DMS53 (cell line): ENCODE measurements at regions not wholly inside any gene's neighbourhood (a gene's known extent, or its start where the extent isn't known, plus 50 kb on each side); places are given as distances from the start of the nearest gene placed in this dataset.
A peak's percentile ranks its signal among the peaks of the same experiment; 100 is the strongest.
"Not testable (repeated sequence)": the region's sequence is repeated elsewhere in the genome, so short reads cannot be mapped to it uniquely, and the experiment has no call there.

Experiments
- DNase-seq: peaks from one replicate; lab custom pipeline; 2025; lab: John Stamatoyannopoulos, UW

- no peak for DNase-seq
Observed at GRCh38 chr7:12004581-12004980, 172.6 kb upstream of the THSD7A start.

GRCh38 chr7:12007576-12007975 lies 175.6 kb upstream of the THSD7A start:
- DNase-seq, result no peak

DNA sequence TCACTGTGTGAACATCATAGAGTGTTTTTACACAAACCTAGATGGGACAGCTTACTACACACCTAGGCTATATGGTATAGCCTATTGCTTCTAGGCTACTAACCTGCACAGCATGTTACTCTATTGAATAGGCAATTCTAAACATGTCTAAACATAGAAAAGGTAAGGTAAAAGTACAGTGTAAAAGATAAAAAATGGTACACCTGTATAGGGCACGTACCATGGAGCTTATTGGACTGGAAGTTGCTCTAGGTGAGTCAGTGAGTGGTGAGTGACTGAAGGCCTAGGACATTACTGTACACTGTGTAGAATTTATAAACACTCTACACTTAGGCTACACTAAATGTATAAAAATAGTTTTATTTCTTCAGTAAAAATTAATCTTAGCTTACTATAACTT lies 182.0 kb upstream of the THSD7A start:
- no peak for DNase-seq

DNA sequence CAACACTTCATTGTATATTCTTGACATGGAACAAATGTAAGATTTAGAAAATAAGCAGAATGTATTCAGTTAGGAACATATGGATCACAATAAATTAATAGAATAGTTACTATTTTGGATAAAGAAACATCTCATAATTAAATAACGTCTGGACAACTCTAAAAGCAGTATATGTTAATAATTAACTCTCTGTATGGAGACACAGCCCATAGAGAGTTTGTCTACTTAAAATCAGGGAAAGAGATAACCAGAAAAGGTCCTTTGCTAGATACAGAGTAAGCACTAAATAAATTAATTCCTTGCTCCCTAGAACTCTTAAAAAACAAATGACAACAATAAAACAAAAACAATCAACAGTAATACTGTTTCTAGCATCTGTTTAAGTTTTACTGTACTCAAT lies 184.4 kb upstream of the THSD7A start:
- DNase-seq, result peak; percentile 45

GRCh38 chr7:12017046-12017445 lies 185.0 kb upstream of the THSD7A start:
- DNase-seq, result no peak

DNA sequence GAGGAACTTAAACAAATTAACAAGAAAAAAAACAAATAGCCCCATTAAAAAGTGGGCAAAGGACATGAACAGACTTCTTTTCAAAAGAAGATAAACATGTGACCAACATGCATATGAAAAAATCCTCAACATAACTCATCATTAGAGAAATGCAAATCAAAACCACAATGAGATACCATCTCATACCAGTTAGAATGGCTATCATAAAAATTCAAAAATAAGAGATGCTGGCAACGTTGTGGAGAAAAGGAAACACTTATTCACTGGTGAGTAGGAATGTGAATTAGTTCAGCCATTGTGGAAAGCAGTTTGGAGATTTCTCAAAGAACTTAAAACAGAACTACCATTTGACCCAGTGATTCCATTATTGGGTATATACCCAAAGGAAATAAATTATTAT lies 189.1 kb upstream of the TMEM106B start:
- not testable (repeated sequence) for DNase-seq

DNA sequence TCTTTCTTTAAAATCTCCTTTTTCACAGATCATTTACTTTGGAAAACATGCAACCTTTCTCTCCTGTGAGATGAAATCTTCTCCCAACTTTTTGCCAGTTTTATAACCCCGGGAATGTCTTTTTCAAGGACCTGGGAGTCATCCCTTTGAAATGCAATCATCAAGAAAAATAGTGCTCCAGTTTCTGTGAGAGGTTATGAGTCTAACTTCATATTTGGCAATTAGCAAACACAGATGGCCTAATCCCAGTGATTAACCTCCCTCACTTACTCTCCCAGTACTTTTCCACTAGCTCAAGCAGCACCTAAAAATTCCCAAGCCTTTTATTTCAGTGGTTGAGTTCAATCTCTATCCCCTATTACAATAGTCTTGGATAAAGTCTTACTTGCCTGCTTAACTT lies 185.8 kb upstream of the TMEM106B start:
- no peak for DNase-seq

GRCh38 chr7:12028508-12028907 lies 182.6 kb upstream of the TMEM106B start:
- no peak for DNase-seq

DNA sequence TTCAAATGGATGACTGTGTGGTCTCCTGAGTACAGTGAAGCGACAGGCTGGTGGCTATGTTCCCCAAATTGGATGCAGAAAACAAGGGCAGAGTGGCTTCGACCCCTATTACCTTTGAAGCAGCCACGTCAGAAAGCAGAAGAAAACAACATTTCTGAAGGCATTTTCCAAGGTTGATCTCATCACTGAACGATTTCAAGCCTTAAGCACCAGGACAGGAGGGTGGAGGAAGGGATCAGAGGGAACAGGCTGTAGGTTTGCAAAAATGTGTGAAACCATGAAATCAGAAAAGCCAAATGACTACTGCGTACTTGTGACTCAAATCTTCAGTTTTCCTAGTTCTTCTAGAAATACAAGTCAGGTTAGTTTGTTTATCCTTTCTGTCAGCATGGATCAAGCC lies 181.0 kb upstream of the TMEM106B start:
- DNase-seq, result no peak

DNA sequence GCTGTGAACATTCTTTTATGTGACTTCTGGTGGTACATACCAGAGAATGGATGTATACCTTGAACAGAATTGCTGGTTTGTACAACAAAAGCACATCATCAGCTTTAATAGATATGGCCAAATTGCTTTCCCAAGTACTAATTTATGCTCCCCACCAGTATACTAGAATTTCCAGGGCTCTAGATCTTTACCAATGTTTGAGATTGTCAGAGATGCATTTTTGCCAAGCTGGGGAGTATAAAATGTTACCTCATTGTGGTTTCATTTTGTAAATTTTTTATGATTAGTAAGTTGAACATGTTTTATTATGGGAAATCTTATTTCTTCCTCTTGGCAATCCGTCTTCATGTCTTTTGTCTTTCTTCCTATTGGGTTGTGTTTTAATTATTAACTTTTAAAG lies 179.9 kb upstream of the TMEM106B start:
- DNase-seq, result no peak

DNA sequence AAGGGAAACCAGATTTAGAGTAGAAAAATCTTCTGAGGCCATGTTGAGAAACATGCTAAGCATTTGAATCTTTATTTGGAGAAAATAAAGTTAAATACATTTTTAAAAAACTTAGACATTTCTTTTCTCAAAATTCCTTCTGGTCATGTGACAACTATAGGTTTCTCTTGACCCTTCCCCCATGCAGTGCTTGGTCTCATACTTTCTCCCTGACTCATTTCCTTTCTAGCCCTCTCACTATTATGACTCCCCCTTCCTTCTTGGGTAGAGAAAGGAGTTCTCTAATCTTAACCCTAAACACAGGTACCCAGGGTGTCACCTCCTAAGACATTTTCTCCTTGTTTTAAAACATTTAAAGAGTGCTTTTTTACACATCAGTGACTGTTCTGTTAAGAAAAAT lies 179.5 kb upstream of the TMEM106B start:
- peak; percentile 45 for DNase-seq

DNA sequence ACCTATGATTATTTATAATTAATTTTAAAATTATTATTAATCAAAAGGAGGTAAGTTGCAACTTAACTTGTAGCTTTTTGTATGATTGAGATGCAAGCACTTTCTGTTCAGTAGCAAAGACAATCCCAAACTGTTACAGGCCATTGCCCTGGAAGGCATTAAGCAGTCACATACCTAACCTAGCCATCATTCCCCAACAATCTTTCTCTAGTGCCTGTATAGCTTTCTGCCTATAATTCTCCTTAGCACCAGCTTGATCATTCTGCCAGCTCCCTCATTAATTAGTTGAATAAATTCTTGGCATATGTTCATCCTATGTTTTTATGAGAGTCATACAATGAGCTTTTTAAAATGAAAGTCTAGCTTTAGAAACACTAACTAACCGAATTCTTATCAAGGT lies 178.9 kb upstream of the TMEM106B start:
- no peak for DNase-seq

GRCh38 chr7:12043457-12043856 lies 167.6 kb upstream of the TMEM106B start:
- DNase-seq, result not testable (repeated sequence)

DNA sequence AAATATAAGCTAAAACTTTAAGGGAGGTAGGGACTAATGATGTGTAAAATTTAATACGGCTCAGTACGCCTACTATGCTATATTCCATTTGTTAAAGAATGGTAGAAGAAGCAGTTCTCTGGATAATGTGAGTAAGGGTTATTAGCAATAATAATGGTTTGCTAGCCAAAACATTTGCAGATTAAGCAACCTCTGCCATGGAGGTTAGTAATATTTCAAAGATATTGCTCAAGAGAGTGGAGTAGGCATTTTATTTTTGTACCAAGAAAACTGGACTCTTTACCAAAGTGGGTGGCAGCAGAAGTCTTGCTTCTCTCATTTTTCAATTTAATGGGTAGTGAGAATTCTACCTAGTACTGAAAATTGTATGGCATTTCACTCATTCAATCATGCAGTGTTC lies 158.9 kb upstream of the TMEM106B start:
- DNase-seq, result no peak

GRCh38 chr7:12053561-12053960 lies 157.5 kb upstream of the TMEM106B start:
- no peak for DNase-seq

DNA sequence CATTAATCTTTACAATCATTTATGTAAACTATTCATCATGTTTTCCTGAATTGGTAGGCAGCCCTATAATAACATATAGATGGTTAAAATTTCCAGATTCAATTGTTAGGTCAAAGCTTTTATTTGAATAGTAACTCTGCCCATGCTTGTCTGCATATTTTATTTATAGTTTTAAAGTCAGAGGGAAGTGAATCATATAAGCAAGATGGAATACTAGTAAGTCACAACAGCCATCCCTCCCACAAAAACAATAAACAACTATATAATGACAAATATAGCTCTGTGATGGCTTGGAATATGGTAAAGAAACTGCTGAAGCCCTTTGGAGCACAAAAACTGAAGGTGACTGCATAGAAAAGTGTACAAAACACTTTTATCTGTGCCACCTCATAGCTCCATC lies 156.3 kb upstream of the TMEM106B start:
- no peak for DNase-seq

DNA sequence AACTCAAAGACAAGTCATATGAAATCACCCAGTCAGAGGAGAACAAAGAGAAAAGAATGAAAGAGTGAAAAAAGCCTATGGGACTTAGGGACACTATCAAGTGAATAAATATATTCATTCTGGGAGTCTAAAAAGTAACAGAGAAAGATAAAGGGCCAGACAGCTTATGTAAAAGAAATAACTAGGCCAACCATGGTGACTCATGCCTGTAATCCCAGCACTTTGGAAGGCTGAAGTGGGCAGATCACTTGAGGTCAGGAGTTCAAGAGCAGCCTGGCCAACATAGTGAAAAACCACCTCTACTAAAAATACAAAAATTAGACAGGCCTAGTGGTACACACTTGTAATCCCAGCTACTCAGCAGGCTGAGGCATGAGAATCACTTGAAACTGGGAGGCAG lies 154.7 kb upstream of the TMEM106B start:
- DNase-seq, result peak; percentile 55

GRCh38 chr7:12056977-12057376 lies 154.1 kb upstream of the TMEM106B start:
- peak; percentile 12 for DNase-seq

GRCh38 chr7:12062062-12062461 lies 149.0 kb upstream of the TMEM106B start:
- DNase-seq, result peak; percentile 52

DNA sequence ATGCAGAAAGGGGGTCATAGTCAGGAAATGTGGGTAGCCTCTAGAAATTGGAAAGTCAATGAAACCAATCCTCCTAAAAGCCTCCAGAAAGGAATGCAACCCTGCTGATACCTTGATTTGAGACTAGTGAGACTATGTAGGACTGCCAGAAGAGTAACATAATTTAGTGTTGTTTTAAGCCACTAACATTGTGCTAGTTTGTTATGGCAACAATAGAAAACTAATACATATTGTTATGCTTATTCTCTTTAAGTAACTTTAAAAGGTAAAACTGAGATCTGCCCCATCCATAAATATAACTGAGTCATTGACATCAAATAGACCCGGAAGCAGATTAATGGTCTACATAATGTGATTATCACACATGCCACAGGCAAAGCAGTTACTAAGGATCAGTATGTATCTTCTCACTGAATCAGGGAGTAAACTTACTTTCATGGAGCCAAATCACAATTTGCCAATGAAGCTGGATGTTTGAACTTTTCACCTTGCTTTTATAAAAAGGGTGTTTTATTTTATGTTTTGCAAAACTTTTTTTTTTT lies 146.4 kb upstream of the TMEM106B start:
- peak; percentile 45 for DNase-seq

DNA sequence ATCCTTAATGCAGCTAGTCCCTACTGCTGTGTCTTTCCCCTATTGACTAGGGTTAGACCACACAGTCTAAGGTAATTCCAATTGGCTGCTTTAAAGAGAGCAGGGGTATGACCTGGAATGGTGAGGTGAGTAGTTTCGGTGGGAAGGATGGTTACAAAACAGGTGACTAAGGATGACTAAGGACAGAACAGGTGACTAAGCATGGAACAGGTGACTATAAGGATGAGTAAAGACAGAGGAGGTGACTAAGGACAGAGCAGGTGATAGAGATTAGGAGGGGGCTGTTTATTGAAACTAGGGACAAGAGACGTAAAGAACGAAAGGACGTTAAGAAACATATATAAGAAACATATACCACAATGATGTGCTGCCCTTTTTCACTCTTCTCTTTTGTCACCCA lies 145.1 kb upstream of the TMEM106B start:
- DNase-seq, result peak; percentile 98

GRCh38 chr7:12066521-12066920 lies 144.6 kb upstream of the TMEM106B start:
- DNase-seq, result peak; percentile 98

DNA sequence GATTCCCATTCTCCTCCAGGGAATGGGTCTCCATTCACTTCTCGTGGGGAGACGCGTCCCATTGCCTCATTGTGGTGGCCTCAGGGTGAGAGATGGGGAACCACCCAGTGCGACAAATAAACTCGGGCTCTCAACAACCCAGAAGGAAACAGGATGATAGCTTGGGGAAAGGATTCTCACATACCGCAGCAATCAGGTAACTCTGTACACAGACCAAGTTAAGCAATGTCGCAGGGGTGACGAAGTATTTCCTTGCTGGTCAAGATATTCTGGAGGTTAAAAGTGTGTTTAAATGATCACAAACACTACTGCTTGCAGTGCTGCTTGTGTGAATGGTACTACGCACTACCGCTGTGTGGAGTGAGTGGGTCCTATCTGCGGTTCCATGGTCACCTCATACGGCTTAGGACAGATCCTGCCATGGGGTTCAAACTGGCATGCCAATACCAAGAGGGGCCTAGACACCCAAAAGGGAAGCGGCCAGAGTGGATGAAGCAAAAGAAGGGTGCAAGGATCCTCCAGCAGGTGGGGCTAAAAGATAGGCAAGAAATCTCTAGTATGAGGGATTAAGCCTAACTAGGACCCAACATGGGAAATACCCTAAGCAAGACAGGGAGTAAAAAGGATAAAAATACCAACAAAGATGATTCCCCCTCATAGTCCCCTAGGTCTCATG lies 143.8 kb upstream of the TMEM106B start:
- DNase-seq, result peak; percentile 93

GRCh38 chr7:12069757-12070156 lies 141.3 kb upstream of the TMEM106B start:
- no peak for DNase-seq
